Lung (tissue), 11 donors: ENCODE measurements at regions not wholly inside any gene's neighbourhood (a gene's known extent, or its start where the extent isn't known, plus 50 kb on each side); places are given as distances from the start of the nearest gene placed in this dataset.

Experiments used
- ATAC-seq: fragments of 200-7000 bp; cut with Tn5 transposase; one replicate; pipeline ENCODE4 v1.9.1; 2020; ENCODE audit warnings: moderate number of reproducible peaks; ENCODE audit not compliant: insufficient read depth, low FRiP score
- DNase-seq, 3 donors: peaks; one replicate each; pipeline ENCODE4 v3.0.0-alpha.2; 2013 to 2017
- H3K27ac ChIP-seq, 2 donors: one replicate each; pipeline ENCODE4 v1.5.1; 2013; ENCODE audit warnings: mild to moderate bottlenecking in 2 of 2, moderate library complexity in 2 of 2, control low read depth in 1 of 2, inconsistent platforms in 1 of 2, low read depth in 1 of 2, low read length in 1 of 2
- H3K27me3 ChIP-seq, 3 donors: one replicate each; pipeline ENCODE4 v1.5.1; 2013; ENCODE audit warnings: low read length in 2 of 3; ENCODE audit not compliant: control insufficient read depth in 3 of 3, insufficient read depth in 3 of 3
- H3K36me3 ChIP-seq, 4 donors: one replicate each; pipeline ENCODE4 v1.5.1; 2013; ENCODE audit warnings: low read length in 4 of 4, mild to moderate bottlenecking in 1 of 4, moderate library complexity in 1 of 4; ENCODE audit not compliant: control insufficient read depth in 4 of 4, insufficient read depth in 4 of 4
- H3K4me1 ChIP-seq, 5 donors: one replicate each; pipeline ENCODE4 v1.5.1; 2013; ENCODE audit warnings: low read length in 5 of 5, mild to moderate bottlenecking in 2 of 5, moderate library complexity in 1 of 5; ENCODE audit not compliant: control insufficient read depth in 5 of 5, insufficient read depth in 5 of 5
- H3K4me3 ChIP-seq: one replicate; pipeline ENCODE4 v1.5.1; 2013; ENCODE audit warnings: mild to moderate bottlenecking, control low read depth, moderate library complexity
- H3K9ac ChIP-seq, 2 donors: one replicate each; pipeline ENCODE4 v1.5.1; 2013; ENCODE audit warnings: low read length in 2 of 2, control low read depth in 1 of 2; ENCODE audit not compliant: insufficient read depth in 1 of 2
- H3K9me3 ChIP-seq, 4 donors: one replicate each; pipeline ENCODE4 v1.5.1; 2013; ENCODE audit warnings: low read length in 3 of 4, mild to moderate bottlenecking in 1 of 4, moderate library complexity in 1 of 4; ENCODE audit not compliant: control insufficient read depth in 4 of 4, insufficient read depth in 3 of 4
- WGBS, 2 donors: extraction: QIAGEN DNeasy Blood & Tissue Kit; methylation state at CpG; one replicate each; pipeline ENCODE4 v1.1.7; 2013; 5-methylcytosine and 5-hydroxymethylcytosine counted together
- TF ChIP-seq, protein P1 (sequence below): IDR thresholded peaks from 2 replicates; pipeline ENCODE4 v1.5.1; 2012; ENCODE audit warnings: mild to moderate bottlenecking; ENCODE audit errors: control extremely low read depth, extremely low read depth
- donor health status: control.
- donor health status: control.
- donor health status: Bipolar disorder and iron deficiency.
- donor health status: healthy.
- donor health status: DM: yes; HTN: yes; CAD: no.

DNA sequence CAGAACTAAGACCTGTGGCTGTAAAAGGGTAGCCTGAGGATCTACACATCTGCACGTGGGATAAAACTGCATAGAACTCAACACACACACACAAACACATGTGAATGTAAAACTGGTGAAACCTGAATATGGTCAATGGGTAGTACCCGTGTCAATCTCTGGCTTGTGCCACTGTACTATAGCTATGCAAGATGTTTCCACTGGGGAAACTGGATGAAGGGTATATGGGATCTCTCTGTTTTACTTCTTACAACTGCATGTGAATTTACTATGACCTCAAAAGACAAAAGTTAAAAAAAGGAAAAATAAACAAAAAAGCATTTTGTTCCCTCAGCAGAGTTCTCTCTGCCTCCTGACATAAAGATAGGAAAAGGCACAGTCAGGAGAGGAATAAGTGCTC, 143.3 kb upstream of the LHX1 start:
- DNase-seq (no peak), ATAC-seq (no peak)
- Histone ChIP-seq H3K4me3 (no peak overlapping the region), H3K36me3 (no peaks in the 10 kb centered on the region), H3K27me3 (peaks cover 0 to 19% (median 18%) of the 10 kb centered on the region in 3 donors), H3K9ac (no peak overlapping the region), H3K27ac (no peak overlapping the region), H3K4me1 (no peaks in the 10 kb centered on the region), H3K9me3 (peaks cover 0 to 5% (median 0%) of the 10 kb centered on the region in 4 donors)
- TF ChIP-seq, protein P1, sequence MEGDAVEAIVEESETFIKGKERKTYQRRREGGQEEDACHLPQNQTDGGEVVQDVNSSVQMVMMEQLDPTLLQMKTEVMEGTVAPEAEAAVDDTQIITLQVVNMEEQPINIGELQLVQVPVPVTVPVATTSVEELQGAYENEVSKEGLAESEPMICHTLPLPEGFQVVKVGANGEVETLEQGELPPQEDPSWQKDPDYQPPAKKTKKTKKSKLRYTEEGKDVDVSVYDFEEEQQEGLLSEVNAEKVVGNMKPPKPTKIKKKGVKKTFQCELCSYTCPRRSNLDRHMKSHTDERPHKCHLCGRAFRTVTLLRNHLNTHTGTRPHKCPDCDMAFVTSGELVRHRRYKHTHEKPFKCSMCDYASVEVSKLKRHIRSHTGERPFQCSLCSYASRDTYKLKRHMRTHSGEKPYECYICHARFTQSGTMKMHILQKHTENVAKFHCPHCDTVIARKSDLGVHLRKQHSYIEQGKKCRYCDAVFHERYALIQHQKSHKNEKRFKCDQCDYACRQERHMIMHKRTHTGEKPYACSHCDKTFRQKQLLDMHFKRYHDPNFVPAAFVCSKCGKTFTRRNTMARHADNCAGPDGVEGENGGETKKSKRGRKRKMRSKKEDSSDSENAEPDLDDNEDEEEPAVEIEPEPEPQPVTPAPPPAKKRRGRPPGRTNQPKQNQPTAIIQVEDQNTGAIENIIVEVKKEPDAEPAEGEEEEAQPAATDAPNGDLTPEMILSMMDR: no peak
- WGBS, 2 donors: 79 to 88% methylated on average over 2 of the region's 2 CpGs

- Histone ChIP-seq H3K36me3 (no peaks in the 10 kb centered on the region), H3K27ac (no peak overlapping the region), H3K4me3 (no peak overlapping the region), H3K27me3 (peaks cover 21 to 60% (median 48%) of the 10 kb centered on the region in 3 donors), H3K9ac (no peak overlapping the region), H3K4me1 (peaks cover 0 to 4% (median 0%) of the 10 kb centered on the region in 5 donors), H3K9me3 (peaks cover 0 to 3% (median 0%) of the 10 kb centered on the region in 4 donors)
- ATAC-seq (no peak), DNase-seq (no peak)
- WGBS, 2 donors: 18 to 23% methylated on average over 35 of the region's 35 CpGs
- TF ChIP-seq, protein P1: no peak
Measured at GRCh38 chr17:36807496-36808179, 129.6 kb upstream of the LHX1 start.

DNA sequence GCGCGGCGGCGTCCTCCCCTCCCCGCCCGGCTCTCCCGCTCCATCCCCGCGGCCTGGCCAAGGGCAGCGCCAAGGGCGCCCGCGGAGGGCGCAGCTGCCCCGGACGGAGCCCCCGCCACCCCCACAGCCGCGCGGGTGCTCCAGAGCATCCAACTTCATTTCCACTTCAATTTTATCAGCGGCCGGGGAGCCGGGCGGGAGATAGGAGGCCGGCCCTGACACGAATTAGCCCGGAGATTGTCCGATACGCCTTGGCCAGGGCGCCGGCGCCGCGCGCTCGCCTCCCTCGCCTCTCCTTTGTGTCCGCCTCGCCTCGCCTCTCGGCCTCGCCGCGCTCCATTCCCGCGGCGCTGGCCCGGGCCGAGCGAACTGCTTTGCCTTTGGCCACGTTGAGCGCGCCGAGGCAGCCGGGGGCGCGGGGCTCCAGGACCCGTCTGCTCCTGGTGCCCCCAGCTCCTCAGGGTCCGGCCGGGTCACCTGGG, 129.1 kb upstream of the LHX1 start:
- Histone ChIP-seq H3K9ac (no peak overlapping the region), H3K27me3 (peaks cover 21 to 66% (median 53%) of the 10 kb centered on the region in 3 donors), H3K4me3 (no peak overlapping the region), H3K27ac (no peak overlapping the region), H3K4me1 (peaks cover 0 to 4% (median 0%) of the 10 kb centered on the region in 5 donors), H3K36me3 (no peaks in the 10 kb centered on the region), H3K9me3 (peaks cover 0 to 3% (median 0%) of the 10 kb centered on the region in 4 donors)
- ATAC-seq: no peak
- 2 to 3% methylated on average over 57 to 60 of the region's 60 CpGs for WGBS, 2 donors
- TF ChIP-seq, protein P1: no peak
- peak in 2 of 3 donors; percentile 2 to 16 for DNase-seq
